Stimulated activated naive CD8-positive, alpha-beta T cell treated with anti-CD3 and anti-CD28 coated beads, Interleukin-15, amount 100 ng/mL, for 72 hours (primary cell): ENCODE measurements at regions not wholly inside any gene's neighbourhood (a gene's known extent, or its start where the extent isn't known, plus 50 kb on each side); places are given as distances from the start of the nearest gene placed in this dataset.

ENCODE experiments used
- ATAC-seq: fragments of 150-1000 bp; cut with Tn5 transposase; 2 replicates; pipeline ENCODE4 v1.10.0; 2021; ENCODE audit warnings: mild to moderate bottlenecking, moderate library complexity
- DNase-seq, 2 donors: peaks; one replicate each; pipeline ENCODE4 v3.0.0; 2021 to 2022
- H3K27ac Mint-ChIP-seq, 2 donors: one replicate each; pipeline ENCODE4 v1.8.0; 2022; ENCODE audit warnings: mild to moderate bottlenecking in 2 of 2, mixed read lengths in 2 of 2, moderate library complexity in 2 of 2
- H3K27me3 Mint-ChIP-seq: one replicate; pipeline ENCODE4 v1.8.0; 2022; ENCODE audit warnings: mixed read lengths
- H3K4me1 Mint-ChIP-seq: one replicate; pipeline ENCODE4 v1.8.0; 2022; ENCODE audit warnings: mild to moderate bottlenecking, mixed read lengths
- H3K4me3 Mint-ChIP-seq, 2 donors: one replicate each; pipeline ENCODE4 v1.8.0; 2022; ENCODE audit warnings: mild to moderate bottlenecking in 2 of 2, mixed read lengths in 2 of 2, moderate library complexity in 1 of 2
- H3K9me3 Mint-ChIP-seq, 2 donors: one replicate each; pipeline ENCODE4 v1.8.0; 2022; ENCODE audit warnings: mixed read lengths in 2 of 2

GRCh38 chr4:125365731-125366130 is 51.0 kb downstream of the FAT4 start:
- H3K4me1 Mint-ChIP-seq: no peaks in the 10 kb centered on the region
- ATAC-seq (no peak), DNase-seq (no peak)
- H3K4me3 Mint-ChIP-seq: no peak overlapping the region
- no peak overlapping the region for H3K27ac Mint-ChIP-seq
- no peaks in the 10 kb centered on the region for H3K9me3 Mint-ChIP-seq
- no peaks in the 10 kb centered on the region for H3K27me3 Mint-ChIP-seq

- Mint-ChIP-seq H3K4me1 (no peaks in the 10 kb centered on the region), H3K4me3 (no peak overlapping the region), H3K9me3 (peaks cover 0 to 4% of the 10 kb centered on the region in 2 donors), H3K27me3 (no peaks in the 10 kb centered on the region), H3K27ac (no peak overlapping the region)
- no peak for DNase-seq
- ATAC-seq: no peak
These were observed 53.4 kb downstream of the FAT4 start for GRCh38 chr4:125368146-125368545.

DNA sequence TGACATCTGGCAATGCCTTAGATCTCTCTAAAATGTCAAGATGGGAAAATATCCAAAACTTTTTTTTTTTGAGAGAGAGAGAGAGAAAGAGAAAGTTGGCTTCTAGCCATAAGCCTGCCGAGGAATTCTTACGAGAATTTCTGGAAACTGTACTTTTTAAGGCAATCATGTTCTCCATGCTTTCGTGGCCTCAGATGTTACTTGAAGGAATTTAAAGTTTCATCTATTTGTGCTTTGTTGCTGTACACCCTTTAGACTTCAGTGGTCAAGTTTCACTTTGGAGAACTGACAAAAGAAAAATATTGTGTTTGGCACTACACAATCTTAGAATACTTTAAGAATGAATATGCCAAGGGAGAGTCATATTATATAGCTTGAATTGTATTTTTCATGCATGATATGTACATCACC is 53.9 kb downstream of the FAT4 start:
- Mint-ChIP-seq H3K27ac (no peak overlapping the region), H3K4me1 (no peaks in the 10 kb centered on the region), H3K4me3 (no peak overlapping the region), H3K9me3 (peaks cover 0 to 4% of the 10 kb centered on the region in 2 donors), H3K27me3 (no peaks in the 10 kb centered on the region)
- ATAC-seq (no peak), DNase-seq (no peak)

- H3K27me3 Mint-ChIP-seq: no peaks in the 10 kb centered on the region
- no peak overlapping the region for H3K27ac Mint-ChIP-seq
- DNase-seq (no peak), ATAC-seq (no peak)
- no peaks in the 10 kb centered on the region for H3K4me1 Mint-ChIP-seq
- peaks cover 0 to 4% of the 10 kb centered on the region in 2 donors for H3K9me3 Mint-ChIP-seq
- H3K4me3 Mint-ChIP-seq: no peak overlapping the region
These were observed 54.3 kb downstream of the FAT4 start for GRCh38 chr4:125369098-125369497.

GRCh38 chr4:125370478-125370877 is 55.7 kb downstream of the FAT4 start:
- ATAC-seq (no peak), DNase-seq (no peak)
- Mint-ChIP-seq H3K4me1 (no peaks in the 10 kb centered on the region), H3K27ac (no peak overlapping the region), H3K4me3 (no peak overlapping the region), H3K27me3 (no peaks in the 10 kb centered on the region), H3K9me3 (peaks cover 0 to 4% of the 10 kb centered on the region in 2 donors)

DNA sequence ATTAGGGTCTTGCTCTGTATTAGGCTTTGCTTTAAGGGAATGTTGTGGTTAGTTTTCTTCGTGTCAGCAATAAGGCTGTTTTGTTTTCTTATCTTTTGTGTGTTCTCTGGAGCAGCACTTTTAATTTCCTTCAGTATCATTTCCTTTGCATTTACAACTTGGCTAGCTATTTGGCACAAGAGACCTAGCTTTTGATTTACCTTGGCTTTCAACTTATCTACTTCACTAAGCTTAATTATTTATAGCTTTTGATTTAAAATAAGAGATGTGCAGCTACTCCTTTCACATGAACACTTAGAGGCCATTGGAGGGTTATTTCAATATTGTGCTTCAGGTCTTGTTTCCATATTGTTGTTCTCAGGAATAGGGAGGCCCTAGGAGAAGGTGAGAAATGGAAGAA is 68.2 kb downstream of the FAT4 start:
- DNase-seq (no peak), ATAC-seq (no peak)
- no peaks in the 10 kb centered on the region for H3K4me1 Mint-ChIP-seq
- H3K27me3 Mint-ChIP-seq: no peaks in the 10 kb centered on the region
- no peaks in the 10 kb centered on the region for H3K9me3 Mint-ChIP-seq
- H3K27ac Mint-ChIP-seq: no peak overlapping the region
- H3K4me3 Mint-ChIP-seq: no peak overlapping the region

- H3K4me3 Mint-ChIP-seq: no peak overlapping the region
- no peaks in the 10 kb centered on the region for H3K4me1 Mint-ChIP-seq
- ATAC-seq: no peak
These were observed 73.0 kb downstream of the FAT4 start for GRCh38 chr4:125387770-125388169.

DNA sequence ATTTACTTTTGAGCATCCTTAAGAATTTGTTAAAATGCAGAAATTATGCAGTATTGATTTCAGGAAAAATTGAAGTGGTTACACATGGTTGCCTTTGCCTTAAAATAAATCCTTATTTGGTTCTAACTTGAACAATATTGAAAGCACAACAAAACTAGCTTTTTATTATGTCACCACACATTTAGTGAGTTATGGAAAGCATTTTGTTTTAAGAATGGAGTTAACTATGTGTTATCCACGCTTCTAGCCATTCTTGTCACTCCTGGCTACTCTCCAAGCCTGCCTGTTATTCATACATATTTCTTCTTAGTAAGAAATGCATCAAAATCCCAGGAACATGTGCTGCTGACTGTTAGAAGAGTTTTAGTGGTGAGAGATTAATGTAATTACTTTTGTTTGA is 73.9 kb downstream of the FAT4 start:
- Mint-ChIP-seq H3K4me1 (no peaks in the 10 kb centered on the region), H3K9me3 (no peaks in the 10 kb centered on the region), H3K4me3 (no peak overlapping the region), H3K27ac (no peak overlapping the region), H3K27me3 (no peaks in the 10 kb centered on the region)
- no peak for ATAC-seq
- no peak for DNase-seq

More at GRCh38 chr4:125387770-125388169, 73.0 kb downstream of the FAT4 start:
- Mint-ChIP-seq H3K27ac (no peak overlapping the region), H3K9me3 (no peaks in the 10 kb centered on the region), H3K27me3 (no peaks in the 10 kb centered on the region)
- no peak for DNase-seq

- H3K4me1 Mint-ChIP-seq: no peaks in the 10 kb centered on the region
- no peaks in the 10 kb centered on the region for H3K9me3 Mint-ChIP-seq
- no peak overlapping the region for H3K4me3 Mint-ChIP-seq
- H3K27me3 Mint-ChIP-seq: no peaks in the 10 kb centered on the region
- ATAC-seq (no peak), DNase-seq (no peak)
- no peak overlapping the region for H3K27ac Mint-ChIP-seq
These were observed 75.0 kb downstream of the FAT4 start for GRCh38 chr4:125389713-125390112.

- no peak overlapping the region for H3K27ac Mint-ChIP-seq
- DNase-seq (no peak), ATAC-seq (no peak)
- no peaks in the 10 kb centered on the region for H3K27me3 Mint-ChIP-seq
- no peaks in the 10 kb centered on the region for H3K4me1 Mint-ChIP-seq
- H3K9me3 Mint-ChIP-seq: no peaks in the 10 kb centered on the region
- no peak overlapping the region for H3K4me3 Mint-ChIP-seq
These were observed 75.4 kb downstream of the FAT4 start for GRCh38 chr4:125390126-125390525.

- no peak overlapping the region for H3K27ac Mint-ChIP-seq
- H3K4me1 Mint-ChIP-seq: no peaks in the 10 kb centered on the region
- DNase-seq: no peak
- H3K4me3 Mint-ChIP-seq: no peak overlapping the region
- no peaks in the 10 kb centered on the region for H3K27me3 Mint-ChIP-seq
- H3K9me3 Mint-ChIP-seq: no peaks in the 10 kb centered on the region
- no peak for ATAC-seq
These were observed 76.0 kb downstream of the FAT4 start for GRCh38 chr4:125390727-125391126.

GRCh38 chr4:125392694-125393093 is 77.9 kb downstream of the FAT4 start:
- Mint-ChIP-seq H3K4me3 (no peak overlapping the region), H3K27me3 (no peaks in the 10 kb centered on the region), H3K4me1 (no peaks in the 10 kb centered on the region), H3K27ac (no peak overlapping the region), H3K9me3 (peaks cover 0 to 4% of the 10 kb centered on the region in 2 donors)
- DNase-seq (no peak), ATAC-seq (no peak)

GRCh38 chr4:125393825-125394224 is 79.1 kb downstream of the FAT4 start:
- no peak for ATAC-seq
- Mint-ChIP-seq H3K4me3 (no peak overlapping the region), H3K9me3 (peaks cover 0 to 4% of the 10 kb centered on the region in 2 donors), H3K27ac (no peak overlapping the region), H3K27me3 (no peaks in the 10 kb centered on the region), H3K4me1 (no peaks in the 10 kb centered on the region)
- no peak for DNase-seq

DNA sequence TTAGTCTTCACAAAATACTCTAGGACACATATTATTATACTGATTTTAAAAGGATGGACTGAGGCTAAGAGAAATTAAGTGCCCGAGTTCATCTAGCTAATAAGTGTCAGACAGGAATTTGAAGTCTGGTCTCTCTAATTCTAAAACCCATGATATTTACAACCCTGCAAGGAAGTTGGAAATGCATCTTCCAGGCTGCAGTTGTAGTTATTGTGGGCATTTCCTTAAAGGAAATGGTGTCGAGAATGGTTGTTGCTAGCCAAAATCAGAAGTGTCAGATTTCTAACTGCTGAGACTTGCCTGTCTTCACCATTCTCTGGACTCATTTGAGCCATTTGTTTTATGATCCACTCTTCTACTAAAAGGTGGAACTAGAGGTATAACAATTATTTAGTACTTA is 82.5 kb downstream of the FAT4 start:
- DNase-seq (no peak), ATAC-seq (no peak)
- H3K27me3 Mint-ChIP-seq: no peaks in the 10 kb centered on the region
- no peak overlapping the region for H3K4me3 Mint-ChIP-seq
- H3K27ac Mint-ChIP-seq: no peak overlapping the region
- H3K4me1 Mint-ChIP-seq: no peaks in the 10 kb centered on the region
- H3K9me3 Mint-ChIP-seq: peaks cover 0 to 4% of the 10 kb centered on the region in 2 donors

DNA sequence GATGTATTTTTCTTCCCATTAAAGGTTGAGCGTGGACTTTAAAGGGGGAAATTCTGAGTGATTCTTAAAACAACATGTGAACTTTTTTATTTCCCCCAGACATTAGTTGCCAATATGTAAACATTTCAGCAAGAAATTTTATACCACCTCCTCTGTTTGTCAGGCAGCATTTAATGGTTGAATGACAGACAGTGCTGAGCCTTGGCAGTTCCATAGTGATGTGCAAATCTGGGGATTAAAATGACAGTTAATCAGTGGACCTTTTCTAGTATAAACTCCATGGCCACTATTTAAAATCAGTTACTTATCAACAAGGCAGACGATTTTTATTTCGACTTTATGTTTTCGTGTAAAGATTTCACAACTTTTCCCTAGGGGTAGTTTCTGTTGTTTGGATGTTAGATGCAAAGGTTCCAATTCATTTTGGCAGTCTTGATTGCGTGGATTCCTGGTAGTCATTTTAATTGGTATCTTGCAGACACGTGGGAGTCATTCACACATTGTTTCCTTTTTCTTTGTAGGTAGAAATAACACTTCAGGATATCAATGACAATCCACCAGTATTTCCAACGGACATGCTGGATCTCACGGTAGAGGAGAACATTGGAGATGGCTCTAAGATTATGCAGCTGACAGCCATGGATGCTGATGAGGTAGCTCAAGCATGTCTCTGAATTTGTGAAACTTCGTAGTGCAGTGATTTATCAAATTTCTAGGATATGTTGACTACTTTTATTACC is 83.7 kb downstream of the FAT4 start:
- DNase-seq (no peak), ATAC-seq (no peak)
- Mint-ChIP-seq H3K4me3 (no peak overlapping the region), H3K27me3 (no peaks in the 10 kb centered on the region), H3K9me3 (peaks cover 0 to 4% of the 10 kb centered on the region in 2 donors), H3K27ac (no peak overlapping the region), H3K4me1 (no peaks in the 10 kb centered on the region)

GRCh38 chr4:125400756-125401155 is 86.0 kb downstream of the FAT4 start:
- no peak for ATAC-seq
- no peak overlapping the region for H3K4me3 Mint-ChIP-seq
- peaks cover 0 to 4% of the 10 kb centered on the region in 2 donors for H3K9me3 Mint-ChIP-seq
- no peak overlapping the region for H3K27ac Mint-ChIP-seq
- H3K27me3 Mint-ChIP-seq: no peaks in the 10 kb centered on the region
- no peaks in the 10 kb centered on the region for H3K4me1 Mint-ChIP-seq
- no peak for DNase-seq

DNA sequence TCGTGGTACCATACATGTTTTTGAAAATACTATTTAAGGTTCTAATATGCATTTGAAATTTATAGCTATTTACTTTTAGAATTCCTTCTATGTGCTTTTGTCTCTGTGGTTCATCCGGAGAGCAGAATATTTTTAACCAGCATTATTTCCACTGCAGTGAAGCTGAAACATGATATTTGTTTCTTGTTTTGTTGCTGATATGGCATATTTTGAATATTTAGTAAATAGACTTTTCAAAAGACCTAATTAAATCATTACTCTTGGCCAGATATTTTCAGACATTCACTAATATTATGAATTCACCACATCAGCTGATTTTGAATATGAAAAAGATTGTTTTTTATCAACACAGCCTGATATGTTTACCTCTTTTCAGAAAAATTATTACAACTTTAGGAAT is 87.0 kb downstream of the FAT4 start:
- no peaks in the 10 kb centered on the region for H3K4me1 Mint-ChIP-seq
- no peak for ATAC-seq
- no peak overlapping the region for H3K27ac Mint-ChIP-seq

More for the DNA sequence above, 87.0 kb downstream of the FAT4 start:
- H3K9me3 Mint-ChIP-seq: no peaks in the 10 kb centered on the region
- DNase-seq: no peak
- no peaks in the 10 kb centered on the region for H3K27me3 Mint-ChIP-seq
- no peak overlapping the region for H3K4me3 Mint-ChIP-seq
